Caco-2 (cell line): ENCODE measurements at regions not wholly inside any gene's neighbourhood (a gene's known extent, or its start where the extent isn't known, plus 50 kb on each side); places are given as distances from the start of the nearest gene placed in this dataset.

Experiments
- BruUV-seq: library from RNA; stranded (reverse); fragments of 400-500 nt; replicated peaks from 2 replicates; lab custom pipeline; 2021; lab: Mats Ljungman, UMichigan
- CTCF ChIA-PET: fragments of 300-600 bp; sonication (Branson Sonifier 250); formaldehyde crosslinking; loops from one replicate; lab custom pipeline; 2022; ENCODE audit warnings: antibody characterized with exemption; lab: Charles Lee
- POLR2A ChIA-PET: fragments of 300-600 bp; sonication (Branson Sonifier 250); formaldehyde crosslinking; loops from one replicate; lab custom pipeline; 2022; ENCODE audit warnings: antibody characterized with exemption; lab: Charles Lee
- DNase-seq, 2 experiments: peaks; one replicate each; pipeline versions ENCODE4 v3.0.0 to v3.0.0-alpha.2; 2020 to 2022
- H3K27me3 ChIP-seq: replicated peaks from 2 replicates; pipeline ENCODE4 v1.6.0; 2011; ENCODE audit warnings: low read length; ENCODE audit not compliant: control insufficient read depth, insufficient read depth
- H3K36me3 ChIP-seq: 2 replicates; pipeline ENCODE4 v1.5.1; 2011; ENCODE audit warnings: low read length; ENCODE audit not compliant: control insufficient read depth, insufficient read depth
- H3K4me1 ChIP-seq: fragments of 250-450 bp; sonication (Bioruptor Pico); 2 replicates; pipeline ENCODE4 v1.5.1; 2020; ENCODE audit warnings: mild to moderate bottlenecking
- H3K4me3 ChIP-seq: 2 replicates; pipeline ENCODE4 v1.5.1; 2011; ENCODE audit warnings: low read depth, mild to moderate bottlenecking, control low read depth, low read length
- H3K9me3 ChIP-seq: fragments of 250-450 bp; sonication (Bioruptor Pico); 2 replicates; pipeline ENCODE4 v1.5.1; 2020; ENCODE audit warnings: mild to moderate bottlenecking, moderate library complexity
- H3K27ac Mint-ChIP-seq: one replicate; pipeline ENCODE4 v1.8.0; 2022; ENCODE audit warnings: mixed read lengths; ENCODE audit not compliant: unreplicated experiment
- H3K27me3 Mint-ChIP-seq: one replicate; pipeline ENCODE4 v1.8.0; 2022; ENCODE audit warnings: mixed read lengths; ENCODE audit not compliant: insufficient read depth, unreplicated experiment
- H3K36me3 Mint-ChIP-seq: one replicate; pipeline ENCODE4 v1.8.0; 2022; ENCODE audit warnings: mild to moderate bottlenecking, mixed read lengths; ENCODE audit not compliant: insufficient read depth, unreplicated experiment
- H3K4me1 Mint-ChIP-seq: one replicate; pipeline ENCODE4 v1.8.0; 2022; ENCODE audit warnings: low read depth, mixed read lengths; ENCODE audit not compliant: unreplicated experiment
- H3K4me3 Mint-ChIP-seq: one replicate; pipeline ENCODE4 v1.8.0; 2022; ENCODE audit warnings: mild to moderate bottlenecking, moderate library complexity, mixed read lengths; ENCODE audit not compliant: unreplicated experiment
- H3K9me3 Mint-ChIP-seq: one replicate; pipeline ENCODE4 v1.8.0; 2022; ENCODE audit warnings: mixed read lengths; ENCODE audit not compliant: unreplicated experiment
- CTCF ChIP-seq, 2 experiments: fragments of 200-600 bp in 1 of 2; IDR thresholded peaks; 1 replicate in 1 of 2; 2 replicates in 1 of 2; pipeline versions ENCODE4 v1.5.1 to v1.8.0; 2011 to 2022; ENCODE audit warnings: antibody characterized with exemption in 1 of 2, control low read depth in 1 of 2, inconsistent platforms in 1 of 2, low read depth in 1 of 2, low read length in 1 of 2, mild to moderate bottlenecking in 1 of 2, moderate library complexity in 1 of 2; ENCODE audit not compliant: insufficient read depth in 1 of 2, severe bottlenecking in 1 of 2, unreplicated experiment in 1 of 2
- intact Hi-C: fragments of 100-400 bp; cut with micrococcal nuclease; formaldehyde crosslinking; loops from one replicate; pipeline ENCODE4 v1.10.0; 2022; ENCODE audit not compliant: unreplicated experiment

GRCh38 chr7:21113609-21114415, 314.1 kb upstream of the SP4 start:
- no peaks in the 10 kb centered on the region for H3K4me1 Mint-ChIP-seq
- H3K4me3 Mint-ChIP-seq = no peak overlapping the region
- no TSS peak for BruUV-seq
- no peak overlapping the region for H3K4me3 ChIP-seq
- H3K36me3 ChIP-seq = no peaks in the 10 kb centered on the region
- no peaks in the 10 kb centered on the region for H3K9me3 Mint-ChIP-seq
- no peaks in the 10 kb centered on the region for H3K27me3 ChIP-seq
- TF ChIP-seq CTCF (IDR thresholded peaks at IDR 0.05; ENCODE audit: insufficient read depth in 1 of 2, low read depth in 1 of 2, low read length in 1 of 2, severe bottlenecking in 1 of 2, unreplicated experiment in 1 of 2) = no peak
- DNase-seq = no peak
- H3K9me3 ChIP-seq = no peaks in the 10 kb centered on the region
- CTCF ChIA-PET = no interaction called here
- no peak overlapping the region for H3K27ac Mint-ChIP-seq
- intact Hi-C loops = no loop called here
- H3K36me3 Mint-ChIP-seq = no peaks in the 10 kb centered on the region
- no peaks in the 10 kb centered on the region for H3K4me1 ChIP-seq
- peaks cover 3% of the 10 kb centered on the region for H3K27me3 Mint-ChIP-seq
- POLR2A ChIA-PET = no interaction called here

- Histone ChIP-seq H3K9me3 (no peaks in the 10 kb centered on the region), H3K27me3 (no peaks in the 10 kb centered on the region), H3K36me3 (no peaks in the 10 kb centered on the region), H3K4me3 (no peak overlapping the region), H3K4me1 (no peaks in the 10 kb centered on the region)
- no peaks in the 10 kb centered on the region for H3K27me3 Mint-ChIP-seq
- no TSS peak for BruUV-seq
- H3K9me3 Mint-ChIP-seq = no peaks in the 10 kb centered on the region
- H3K4me3 Mint-ChIP-seq = no peak overlapping the region
- POLR2A ChIA-PET = no interaction called here
- CTCF ChIA-PET = no interaction called here
- no peak overlapping the region for H3K27ac Mint-ChIP-seq
- H3K4me1 Mint-ChIP-seq = no peaks in the 10 kb centered on the region
- no peaks in the 10 kb centered on the region for H3K36me3 Mint-ChIP-seq
- DNase-seq = no peak
- intact Hi-C loops = no loop called here
- TF ChIP-seq CTCF (IDR thresholded peaks at IDR 0.05; ENCODE audit: insufficient read depth in 1 of 2, low read depth in 1 of 2, low read length in 1 of 2, severe bottlenecking in 1 of 2, unreplicated experiment in 1 of 2) = no peak
These were observed 304.3 kb upstream of the SP4 start for GRCh38 chr7:21123586-21123985.

- POLR2A ChIA-PET = no interaction called here
- no peak for DNase-seq
- Mint-ChIP-seq H3K27me3 (no peaks in the 10 kb centered on the region), H3K36me3 (no peaks in the 10 kb centered on the region), H3K4me1 (no peaks in the 10 kb centered on the region), H3K27ac (no peak overlapping the region), H3K9me3 (no peaks in the 10 kb centered on the region), H3K4me3 (no peak overlapping the region)
- H3K27me3 ChIP-seq = no peaks in the 10 kb centered on the region
- BruUV-seq = no TSS peak
- no peaks in the 10 kb centered on the region for H3K36me3 ChIP-seq
- no peaks in the 10 kb centered on the region for H3K9me3 ChIP-seq
- H3K4me3 ChIP-seq = no peak overlapping the region
- CTCF ChIA-PET = no interaction called here
- TF ChIP-seq CTCF (IDR thresholded peaks at IDR 0.05; ENCODE audit: insufficient read depth in 1 of 2, low read depth in 1 of 2, low read length in 1 of 2, severe bottlenecking in 1 of 2, unreplicated experiment in 1 of 2) = no peak
- no peaks in the 10 kb centered on the region for H3K4me1 ChIP-seq
- intact Hi-C loops = no loop called here
These were observed 302.6 kb upstream of the SP4 start for GRCh38 chr7:21125297-21125696.
